Epidermal melanocyte (primary cell): ENCODE measurements at regions not wholly inside any gene's neighbourhood (a gene's known extent, or its start where the extent isn't known, plus 50 kb on each side); places are given as distances from the start of the nearest gene placed in this dataset.

Source experiments
- DNase-seq: peaks from one replicate; pipeline ENCODE4 v3.0.0; 2011; ENCODE audit warnings: low spot score; ENCODE audit not compliant: insufficient read length

- DNase-seq = no peak
These were observed 83.0 kb upstream of the ATF3 start for GRCh38 chr1:212525479-212526110.

- DNase-seq = no peak
These were observed 82.5 kb upstream of the ATF3 start for GRCh38 chr1:212526111-212526491.

DNA sequence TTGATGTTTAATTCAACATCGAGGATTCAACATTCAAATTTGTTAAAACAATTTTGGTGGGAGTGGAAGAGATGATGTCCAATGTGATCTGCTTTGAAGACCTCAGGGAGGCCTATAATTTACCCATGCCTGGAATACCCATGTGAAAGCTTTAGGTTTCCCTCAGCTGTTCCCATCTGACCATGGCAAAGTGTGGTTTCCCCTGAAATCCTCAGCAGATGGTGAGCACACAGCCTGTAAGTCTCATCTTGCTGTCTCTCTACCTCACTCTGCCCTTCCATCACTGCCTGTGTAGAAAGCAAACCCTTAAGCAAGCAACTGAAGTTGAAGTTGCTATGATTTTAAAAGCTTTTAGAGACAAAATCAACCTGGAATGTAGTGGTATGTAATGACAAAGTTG is 80.1 kb upstream of the ATF3 start:
- no peak for DNase-seq

DNA sequence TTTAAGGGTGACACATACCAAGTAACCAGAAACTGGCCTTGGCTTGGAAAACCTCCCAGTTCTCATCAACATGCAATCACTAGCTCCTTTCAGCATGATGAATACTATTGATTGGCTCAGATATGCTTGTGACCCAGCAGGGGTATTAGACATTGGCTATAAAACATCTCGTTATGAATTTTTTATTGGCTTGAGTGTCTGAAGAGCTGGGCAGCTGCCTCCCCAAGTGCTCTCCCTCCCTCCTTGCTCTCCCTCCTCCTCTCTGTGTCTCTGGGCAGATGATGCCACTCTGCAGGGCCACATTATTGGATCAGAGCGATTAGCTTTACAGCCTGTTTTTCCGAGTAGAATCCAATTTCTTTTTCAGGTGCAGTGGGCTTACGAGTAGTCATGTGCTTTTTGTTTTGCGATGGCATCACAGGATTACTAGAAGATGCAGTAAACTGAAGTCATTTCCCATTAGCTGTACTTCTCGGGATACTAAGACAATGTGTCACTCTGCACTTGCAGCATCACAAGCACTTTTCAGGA is 79.3 kb upstream of the ATF3 start:
- DNase-seq = no peak

DNA sequence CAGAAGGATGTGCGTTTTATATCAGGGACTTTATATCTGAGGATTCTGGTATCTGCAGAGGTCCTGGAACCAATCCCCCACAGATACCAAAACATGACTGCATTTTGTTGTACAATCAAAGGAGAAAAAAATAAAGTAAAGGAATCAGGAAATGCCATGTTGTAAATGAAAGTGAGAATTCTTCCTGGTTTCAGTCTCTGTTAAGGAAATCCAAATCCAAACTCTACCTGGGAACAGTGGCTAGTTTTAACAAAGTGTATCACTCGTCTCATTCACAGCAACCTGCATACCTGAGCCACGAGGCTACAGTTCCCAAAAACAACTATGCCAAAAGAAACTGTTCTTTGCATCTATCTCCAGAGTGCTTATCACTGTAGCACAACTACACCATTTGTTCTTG is 77.3 kb upstream of the ATF3 start:
- no peak for DNase-seq

GRCh38 chr1:212531796-212532195 is 76.8 kb upstream of the ATF3 start:
- no peak for DNase-seq

DNA sequence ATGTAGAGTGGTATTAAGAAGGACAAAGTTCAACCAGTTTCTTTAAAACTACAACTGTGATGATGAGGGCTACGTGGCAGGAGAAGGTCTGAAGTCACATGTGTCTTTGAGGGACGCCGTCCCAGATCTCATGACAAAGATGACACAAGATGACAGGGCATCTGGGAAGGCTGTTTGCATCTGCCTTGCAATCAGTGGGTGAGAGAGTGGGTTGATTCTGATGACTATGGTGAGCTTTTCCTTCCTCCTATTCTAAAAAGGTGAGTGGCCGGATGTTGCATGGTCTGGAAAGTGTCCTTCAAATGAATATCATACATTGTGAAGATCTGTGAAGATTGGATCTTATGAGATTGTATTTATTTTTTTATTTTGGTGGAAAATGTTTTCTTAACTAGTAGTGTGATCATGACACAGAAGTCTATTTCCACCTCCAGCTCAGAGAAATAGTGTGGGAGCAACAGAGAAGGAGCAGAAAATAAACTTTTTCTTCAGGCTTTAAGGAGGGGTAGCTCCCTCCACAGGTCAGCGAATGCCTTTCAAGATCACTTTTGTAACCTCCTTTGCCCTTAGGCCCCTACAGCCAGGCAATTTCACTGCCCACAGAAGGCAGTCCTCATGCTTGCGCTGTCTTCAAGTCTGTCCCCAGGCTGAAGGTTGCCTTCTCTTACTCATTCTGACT is 76.0 kb upstream of the ATF3 start:
- no peak for DNase-seq

- no peak for DNase-seq
These were observed 75.4 kb upstream of the ATF3 start for GRCh38 chr1:212533148-212533517.

DNA sequence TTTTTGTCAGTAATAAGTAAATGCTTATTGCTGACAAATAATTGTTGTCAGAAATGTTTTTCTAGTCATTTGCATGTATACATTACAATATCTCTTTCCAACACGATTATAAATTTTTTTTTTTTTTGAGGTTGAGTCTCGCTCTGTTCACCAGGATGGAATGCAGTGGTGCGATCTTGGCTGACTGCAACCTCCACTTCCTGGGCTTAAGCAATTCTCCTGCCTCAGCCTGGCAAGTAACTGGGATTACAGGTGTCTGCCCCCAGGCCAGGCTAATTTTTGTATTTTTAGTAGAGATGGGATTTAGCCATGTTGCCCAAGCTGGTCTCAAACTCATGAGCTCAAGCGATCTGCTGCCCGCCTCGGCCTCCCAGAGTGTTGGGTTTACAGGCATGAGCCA is 72.0 kb upstream of the ATF3 start:
- no peak for DNase-seq

GRCh38 chr1:212537610-212538009 is 71.0 kb upstream of the ATF3 start:
- DNase-seq = no peak

DNA sequence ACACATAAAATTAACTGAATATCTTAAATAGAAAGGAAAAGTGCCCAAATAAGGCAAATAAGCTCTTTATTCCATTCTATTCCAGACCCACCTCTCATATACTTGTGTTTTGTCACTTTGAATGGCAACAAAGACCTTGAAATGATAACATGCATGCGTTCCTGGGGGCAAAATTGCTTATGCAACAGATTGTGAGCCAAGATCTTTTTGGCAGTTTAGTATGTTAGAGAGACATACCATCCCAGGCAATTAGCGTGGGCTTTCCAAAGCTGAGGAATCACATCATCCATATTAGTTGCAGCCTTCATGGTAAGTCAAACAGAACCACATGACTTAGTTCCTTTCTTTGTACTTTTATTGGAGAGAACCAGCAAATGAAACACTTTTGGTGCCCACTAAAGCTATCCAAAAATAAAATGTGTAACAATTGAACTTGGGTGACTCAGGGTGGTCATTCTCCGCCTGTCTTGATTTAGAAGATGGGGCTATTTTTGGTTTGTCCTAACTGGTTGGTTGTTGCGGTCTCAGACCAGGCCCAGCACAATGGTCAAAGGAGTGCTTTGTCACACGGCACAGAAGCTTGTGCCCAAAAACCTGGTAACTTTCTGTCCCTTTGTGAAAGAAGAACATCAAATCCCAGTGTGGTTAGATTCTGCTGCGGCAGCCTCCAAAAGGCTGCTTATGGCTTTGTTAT is 68.7 kb upstream of the ATF3 start:
- no peak for DNase-seq

- DNase-seq = no peak
These were observed 65.8 kb upstream of the ATF3 start for GRCh38 chr1:212542761-212543187.

DNA sequence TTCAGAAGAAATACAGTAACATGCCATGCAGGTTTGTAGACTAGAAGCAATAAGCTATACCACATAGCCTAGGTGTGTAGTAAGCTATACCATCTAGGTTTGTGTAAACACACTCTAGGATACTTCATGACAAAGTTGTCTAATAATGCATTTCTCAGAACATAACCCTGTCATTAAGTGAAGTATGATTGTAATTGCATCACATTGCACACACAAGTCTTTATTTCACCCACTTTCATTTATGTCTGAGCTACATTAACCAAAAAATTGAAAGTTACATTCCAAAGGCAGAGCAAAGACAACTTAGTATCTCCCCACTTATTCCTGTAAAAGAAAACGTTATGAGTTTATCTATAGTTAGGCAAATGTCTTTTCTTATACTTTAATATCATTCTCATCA is 64.5 kb upstream of the ATF3 start:
- no peak for DNase-seq

DNA sequence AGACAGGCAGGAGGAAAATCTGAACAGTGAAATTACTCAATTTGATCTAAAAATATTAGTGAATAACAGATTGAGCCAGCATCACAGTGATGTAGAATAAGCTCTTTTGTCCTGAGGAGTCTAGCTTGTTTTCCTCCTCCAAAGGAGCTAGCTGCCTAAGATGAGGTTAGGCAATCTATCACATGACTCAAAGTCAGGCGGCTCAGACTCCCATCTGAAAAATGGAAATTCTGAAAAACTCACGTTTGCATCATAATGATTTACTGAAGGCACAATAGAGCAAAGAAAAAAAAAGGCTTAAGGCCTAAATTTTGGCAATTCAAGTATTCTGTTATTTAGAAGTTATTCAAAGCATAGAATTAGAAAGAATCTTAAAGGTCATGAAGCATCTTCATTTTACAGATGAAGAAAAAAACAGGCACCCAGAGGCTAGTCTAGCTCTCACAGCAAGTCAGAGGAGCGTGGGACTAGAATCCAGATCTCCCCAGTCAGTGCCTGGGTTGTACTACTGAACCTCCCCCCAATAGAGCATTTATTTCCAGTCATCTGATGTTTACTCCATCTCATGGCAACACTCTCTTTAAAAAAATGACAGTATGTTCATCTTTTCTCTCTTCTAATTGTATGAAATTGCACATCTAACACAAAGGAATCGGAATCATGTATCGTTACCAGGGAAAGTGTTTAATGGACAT is 62.5 kb upstream of the ATF3 start:
- peak; percentile 46 for DNase-seq

DNA sequence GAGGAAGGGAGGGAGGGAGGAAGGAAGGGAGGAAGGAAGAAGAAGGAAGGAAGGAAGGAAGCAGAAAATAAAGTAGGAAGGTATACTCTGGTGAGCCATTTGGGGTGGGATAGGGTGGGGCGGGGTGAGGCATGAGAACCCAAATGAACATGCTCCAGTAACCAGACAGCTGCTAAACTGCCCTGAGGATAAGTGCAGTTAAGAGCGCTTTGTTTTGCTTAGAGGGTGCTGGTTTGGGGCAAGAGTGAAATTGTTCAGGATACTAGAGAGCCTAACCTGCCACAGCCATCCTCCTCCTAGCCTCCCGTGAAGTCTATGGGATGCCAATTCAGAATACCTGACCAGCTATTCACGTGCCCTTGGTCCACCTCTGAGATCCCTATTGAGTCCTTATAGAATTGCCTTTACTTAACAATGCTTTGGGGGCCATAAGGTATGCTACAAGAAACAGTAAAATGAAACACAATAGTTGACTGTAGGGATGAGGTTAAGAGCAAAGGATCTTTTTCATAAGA is 59.0 kb upstream of the ATF3 start:
- DNase-seq = no peak

DNA sequence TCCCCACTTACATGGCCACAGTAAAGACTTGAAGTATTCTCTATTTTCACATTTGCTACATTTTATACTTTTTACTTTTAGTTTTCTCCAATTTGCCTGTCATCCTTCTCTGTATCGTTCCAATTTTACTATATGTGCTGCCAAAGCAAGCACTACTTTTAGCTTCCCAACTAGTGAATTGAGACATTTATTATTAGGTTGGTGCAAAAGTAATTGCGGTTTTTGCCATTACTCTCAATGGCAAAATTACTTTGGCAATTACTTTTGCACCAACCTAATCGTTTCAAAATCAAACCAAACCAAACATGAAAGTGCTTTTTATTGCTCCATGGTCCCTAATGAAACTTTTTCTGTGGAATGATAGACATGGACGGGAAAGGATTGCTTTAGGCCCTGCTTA is 56.6 kb upstream of the ATF3 start:
- no peak for DNase-seq

GRCh38 chr1:212553676-212554075 is 54.9 kb upstream of the ATF3 start:
- DNase-seq = no peak

DNA sequence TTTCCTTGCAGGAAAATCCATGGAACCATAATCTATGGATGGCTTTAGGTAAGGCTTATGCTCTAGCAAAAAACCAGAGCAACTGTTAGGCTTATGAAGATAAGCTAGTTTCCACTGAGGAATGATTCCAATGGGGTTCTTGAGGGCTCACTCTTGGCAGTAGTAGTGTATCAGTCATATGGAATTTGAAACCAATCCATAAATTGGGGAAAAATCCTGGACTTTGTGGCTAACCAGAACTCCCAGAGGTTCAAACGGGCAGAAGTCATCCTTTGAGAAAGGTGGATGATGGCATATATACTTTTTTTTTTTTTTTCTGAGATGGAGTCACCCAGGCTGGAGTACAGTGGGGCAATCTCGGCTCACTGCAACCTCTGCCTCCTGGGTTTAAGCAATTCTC is 54.2 kb upstream of the ATF3 start:
- DNase-seq = no peak

DNA sequence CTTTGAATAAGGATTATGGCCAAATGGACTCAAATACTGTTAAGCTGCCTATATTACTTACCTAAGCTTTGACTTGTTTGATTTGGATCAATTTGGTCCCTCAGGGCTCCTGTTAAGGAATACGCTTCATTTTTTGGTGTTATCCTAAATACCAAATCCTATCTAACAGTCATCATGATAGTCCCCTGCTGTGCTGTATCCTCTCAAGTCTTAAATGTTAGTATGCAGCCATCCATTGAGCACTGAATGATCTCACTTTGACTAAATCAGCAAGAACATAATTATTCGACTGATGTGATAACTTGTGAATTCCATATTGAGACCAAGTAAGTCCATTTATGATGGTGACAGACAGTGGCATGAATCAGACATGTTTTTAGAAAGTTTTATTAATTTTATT is 53.1 kb upstream of the ATF3 start:
- DNase-seq = no peak

- DNase-seq = no peak
These were observed 51.6 kb upstream of the ATF3 start for GRCh38 chr1:212556822-212557549.
